GM21529 (cell line): ENCODE measurements at regions not wholly inside any gene's neighbourhood (a gene's known extent, or its start where the extent isn't known, plus 50 kb on each side); places are given as distances from the start of the nearest gene placed in this dataset.

Experiments used
- ATAC-seq: cut with Tn5 transposase; IDR thresholded peaks from one replicate; pipeline ENCODE4 v1.9.1; 2021; ENCODE audit not compliant: unreplicated experiment

DNA sequence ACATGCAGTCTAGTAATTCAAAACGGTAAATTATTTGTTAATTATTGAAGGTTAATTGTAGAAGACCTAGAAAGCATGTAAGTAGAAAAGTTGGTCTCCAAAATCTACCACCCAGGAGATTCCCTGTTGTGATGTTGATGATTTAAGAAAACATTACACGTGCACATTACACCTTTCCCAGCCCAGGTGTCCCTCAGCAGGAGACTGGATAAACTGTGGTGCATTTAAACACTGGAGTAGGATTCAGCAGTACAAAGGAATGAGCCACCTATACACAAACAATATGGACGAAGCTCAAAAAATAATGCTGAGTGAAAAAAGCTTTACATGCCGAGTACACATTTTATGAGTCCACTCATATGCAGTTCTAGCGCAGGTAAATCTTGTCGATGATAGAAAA lies 109.0 kb upstream of the STARD3NL start:
- no peak for ATAC-seq

DNA sequence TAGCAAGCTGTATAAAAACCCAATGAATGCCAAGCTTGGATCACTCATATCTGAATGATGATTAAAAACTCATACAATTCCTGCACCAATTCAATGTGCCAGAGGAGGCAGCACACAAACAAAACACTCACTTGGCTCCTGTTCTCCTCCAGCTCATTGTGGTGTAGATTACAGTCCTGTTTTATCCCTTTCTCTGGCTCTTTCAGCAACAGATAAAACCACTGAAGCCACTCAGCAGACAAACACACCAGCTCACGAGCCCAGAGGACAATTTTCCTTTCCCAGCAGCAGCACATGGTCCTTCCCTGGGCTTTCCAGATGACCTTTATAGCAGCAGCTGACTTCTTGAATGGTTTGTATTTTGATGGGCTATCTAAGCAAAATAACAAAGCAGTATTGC lies 107.3 kb upstream of the STARD3NL start:
- ATAC-seq: no peak

DNA sequence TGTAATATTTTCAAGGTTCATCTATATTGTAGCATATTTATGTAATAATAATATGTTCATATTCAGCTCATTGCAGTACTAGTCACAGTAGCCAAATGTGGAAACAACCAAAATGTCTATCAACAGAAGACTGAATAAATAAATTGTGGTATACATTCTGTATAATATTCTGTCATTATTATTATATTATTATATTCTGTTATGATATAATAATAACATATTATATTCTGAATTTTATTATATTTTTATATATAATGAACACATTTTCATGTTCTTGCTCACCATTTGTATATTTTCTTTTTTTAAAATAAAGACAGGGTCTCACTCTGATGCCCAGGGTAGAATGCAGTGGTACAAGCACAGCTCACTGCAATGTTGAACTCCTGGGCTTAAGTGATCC lies 91.2 kb upstream of the STARD3NL start:
- no peak for ATAC-seq

DNA sequence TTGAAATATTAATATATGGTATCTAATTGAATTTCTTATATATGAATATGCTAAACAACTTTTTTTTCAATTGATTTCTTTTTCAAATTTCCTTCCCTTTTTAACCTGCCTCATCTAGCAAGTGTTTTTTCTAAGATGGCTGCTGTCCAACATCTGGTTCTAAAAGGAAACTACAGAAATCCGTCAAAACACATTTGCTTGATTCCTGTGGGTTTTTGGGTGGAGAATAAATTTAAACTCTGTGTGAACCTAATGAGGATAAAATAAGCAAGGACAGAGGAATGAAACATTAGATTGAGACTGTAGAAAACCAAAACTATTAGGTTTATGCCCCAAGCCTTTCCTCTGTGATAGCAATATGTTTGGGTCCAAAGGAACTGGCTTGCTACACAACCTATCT lies 75.5 kb upstream of the STARD3NL start:
- no peak for ATAC-seq

DNA sequence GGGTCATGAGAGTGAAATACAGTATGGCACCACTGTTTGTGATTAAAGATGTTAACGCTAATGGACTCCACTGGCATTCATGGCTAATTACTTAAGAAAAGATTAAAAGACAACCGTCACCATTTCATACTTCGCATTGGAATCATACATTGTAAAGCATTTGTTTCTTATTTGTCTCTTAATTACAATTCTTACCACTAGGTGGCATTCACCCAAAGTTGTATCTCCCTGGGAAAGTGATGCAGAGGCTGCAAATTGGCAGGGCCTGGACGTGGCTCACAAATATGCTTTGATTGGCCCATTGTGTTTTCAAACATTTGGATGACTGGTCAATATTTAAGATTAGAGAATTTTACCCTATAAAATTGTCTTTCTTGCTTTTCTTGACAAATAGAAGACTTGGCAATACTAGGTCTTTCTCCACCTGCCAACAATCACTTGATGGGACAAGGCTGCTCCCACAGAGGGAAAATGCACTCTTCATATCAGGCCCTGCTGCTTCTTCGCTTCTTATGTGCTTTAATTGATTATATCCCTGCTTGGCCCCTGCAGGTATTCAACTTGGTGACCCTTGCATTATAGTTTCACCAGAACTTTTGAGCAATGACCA lies 72.1 kb upstream of the STARD3NL start:
- ATAC-seq: peak; percentile 78

DNA sequence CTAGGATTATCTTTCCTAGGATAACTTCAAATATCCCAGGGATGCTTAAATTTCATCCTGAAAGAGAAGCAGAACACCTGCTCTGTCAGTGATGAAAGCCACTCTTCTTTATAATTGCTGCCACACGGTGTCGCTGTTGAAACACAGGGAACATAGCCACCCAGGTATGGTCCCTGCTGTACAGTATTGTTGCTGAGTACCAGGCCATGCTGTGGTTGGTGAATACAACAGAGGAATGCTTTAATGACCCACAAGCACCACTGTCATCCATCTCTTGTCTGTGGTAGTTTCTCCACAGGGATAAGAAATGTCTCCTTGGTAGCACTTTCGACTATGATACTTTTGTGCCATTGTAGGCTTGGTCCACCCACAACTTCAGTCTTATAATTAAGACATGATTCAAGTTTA lies 70.6 kb upstream of the STARD3NL start:
- ATAC-seq: peak; percentile 76

DNA sequence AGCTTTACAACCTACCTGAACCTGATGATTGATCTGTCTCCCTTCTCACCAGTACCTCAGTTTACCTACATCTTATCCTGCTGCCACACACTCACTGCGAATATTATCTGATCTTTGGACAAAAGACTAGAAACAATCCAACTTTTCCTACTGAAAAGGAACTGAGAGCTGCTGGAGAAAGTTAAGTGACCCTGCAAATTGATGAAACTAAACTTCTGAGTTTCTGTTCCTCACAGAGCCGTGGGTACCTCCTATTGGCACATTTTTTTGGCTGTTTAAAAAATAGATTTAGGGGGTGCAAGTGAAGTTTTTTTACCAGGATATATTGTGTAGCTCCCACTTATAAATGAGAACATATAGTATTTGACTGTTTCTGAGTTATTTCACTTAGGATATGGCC lies 66.0 kb upstream of the STARD3NL start:
- no peak for ATAC-seq

DNA sequence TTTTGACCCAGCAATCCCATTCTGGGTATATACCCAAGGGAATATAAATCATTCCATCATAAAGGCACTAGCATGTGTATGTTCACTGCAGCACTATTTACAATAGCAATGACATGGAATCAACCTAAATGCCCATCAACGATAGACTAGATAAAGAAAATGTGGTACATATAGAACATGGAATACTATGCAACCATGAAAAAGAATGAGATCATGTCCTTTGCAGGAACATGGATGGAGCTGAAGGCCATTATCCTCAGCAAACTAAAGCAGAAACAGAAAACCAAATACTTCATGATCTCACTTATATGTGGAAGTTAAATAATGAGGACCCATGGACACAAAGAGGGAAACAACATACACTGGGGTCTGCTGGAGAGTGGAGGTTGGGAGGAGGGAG lies 58.0 kb upstream of the STARD3NL start:
- no peak for ATAC-seq

DNA sequence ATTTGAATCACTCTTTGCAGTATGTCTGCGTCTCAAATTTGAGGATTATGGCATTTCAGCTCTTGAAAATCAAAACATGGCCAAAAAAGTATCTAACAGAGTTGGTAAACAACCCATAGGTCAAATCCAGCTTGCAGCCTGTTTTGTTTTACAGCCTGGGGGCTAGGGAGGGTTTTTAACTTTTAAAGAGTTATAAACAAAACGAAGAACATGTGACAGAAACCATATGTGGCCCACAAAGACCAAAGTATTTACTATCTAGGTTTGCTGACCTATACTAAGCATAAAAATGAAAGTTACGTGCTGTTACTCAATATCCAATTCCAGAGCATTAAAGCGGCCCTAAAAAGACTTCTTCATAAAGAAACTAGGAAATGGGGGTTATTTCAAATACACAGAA lies 55.5 kb upstream of the STARD3NL start:
- no peak for ATAC-seq

DNA sequence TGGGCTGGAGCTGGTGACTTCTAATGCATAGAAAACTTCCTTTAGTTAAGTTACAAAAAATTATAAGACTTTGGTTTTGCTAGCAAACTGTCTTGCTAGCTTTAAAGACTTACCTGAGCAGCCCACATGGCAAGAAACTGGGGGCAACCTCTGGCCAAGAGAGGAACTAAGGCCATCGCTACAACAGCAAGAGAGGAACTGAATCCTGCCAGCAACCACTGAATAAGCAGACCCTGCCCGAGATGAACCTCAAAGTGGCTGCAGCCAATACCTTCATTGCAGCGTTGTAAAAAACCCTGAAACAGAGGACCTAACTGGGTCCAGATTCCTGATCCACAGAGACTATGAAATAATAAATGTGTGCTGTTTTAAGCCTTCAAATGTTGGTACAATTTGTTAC lies 54.6 kb upstream of the STARD3NL start:
- ATAC-seq: no peak

DNA sequence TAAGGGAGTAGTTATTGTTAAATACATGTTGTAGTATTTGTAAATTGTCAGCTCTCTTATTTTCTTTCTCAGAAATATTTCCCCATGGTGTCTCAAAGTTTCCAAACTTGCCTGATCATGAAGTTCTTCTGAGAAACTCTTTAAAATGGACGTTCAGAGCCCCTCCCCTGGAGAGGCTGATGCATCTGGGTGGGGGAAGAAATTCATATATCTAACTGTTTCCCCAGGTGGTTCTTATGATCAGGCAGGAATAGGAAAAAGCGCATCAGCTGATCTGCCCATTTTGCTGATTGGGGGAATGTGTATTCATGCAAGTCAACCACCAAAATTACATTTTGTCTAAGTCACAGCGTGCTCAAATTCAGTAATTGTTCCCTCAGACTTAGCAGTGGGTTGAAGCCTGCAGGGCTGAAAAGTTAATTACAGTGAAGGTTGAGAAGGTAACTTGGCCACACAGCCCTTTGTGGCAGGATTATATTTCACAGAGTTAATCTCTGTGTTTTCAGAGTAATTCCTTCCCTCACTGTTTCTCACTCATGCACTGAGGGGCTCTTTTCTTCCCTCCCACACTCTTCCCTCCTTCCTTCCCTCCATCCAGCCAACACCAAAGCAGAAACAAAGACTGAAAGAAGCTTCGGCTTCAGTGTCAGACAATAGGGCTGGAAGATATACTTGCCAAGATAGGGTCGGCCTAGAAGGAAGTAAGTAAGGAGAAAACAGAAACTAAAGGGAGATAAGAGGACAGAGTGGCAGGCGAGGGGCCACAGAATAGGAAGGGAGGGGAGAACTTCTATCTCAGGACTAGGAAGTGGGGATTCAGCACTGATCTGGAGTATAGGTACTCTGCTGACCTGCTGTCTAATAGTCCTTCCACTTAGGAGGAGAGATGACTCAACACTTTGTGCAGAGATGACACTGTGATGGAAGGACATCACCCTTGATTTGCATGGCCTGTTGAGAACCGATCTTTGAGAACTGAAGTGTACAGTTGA lies 50.5 kb upstream of the STARD3NL start:
- ATAC-seq: peak; percentile 63
